Lower leg skin (tissue), 3 donors: ENCODE measurements at regions not wholly inside any gene's neighbourhood (a gene's known extent, or its start where the extent isn't known, plus 50 kb on each side); places are given as distances from the start of the nearest gene placed in this dataset.

Experiments
- POLR2A ChIP-seq, 2 donors: fragments of 450-650 bp; IDR thresholded peaks; one replicate each; pipeline ENCODE4 v1.6.1; 2016 to 2017; ENCODE audit warnings: antibody characterized with exemption in 2 of 2, mild to moderate bottlenecking in 1 of 2, moderate library complexity in 1 of 2
- TF ChIP-seq, protein P1 (sequence below), 3 donors: fragments of 450-650 bp; IDR thresholded peaks; one replicate each; pipeline ENCODE4 v1.5.1; 2016; ENCODE audit warnings: antibody characterized with exemption in 3 of 3, mild to moderate bottlenecking in 3 of 3, moderate library complexity in 2 of 3

DNA sequence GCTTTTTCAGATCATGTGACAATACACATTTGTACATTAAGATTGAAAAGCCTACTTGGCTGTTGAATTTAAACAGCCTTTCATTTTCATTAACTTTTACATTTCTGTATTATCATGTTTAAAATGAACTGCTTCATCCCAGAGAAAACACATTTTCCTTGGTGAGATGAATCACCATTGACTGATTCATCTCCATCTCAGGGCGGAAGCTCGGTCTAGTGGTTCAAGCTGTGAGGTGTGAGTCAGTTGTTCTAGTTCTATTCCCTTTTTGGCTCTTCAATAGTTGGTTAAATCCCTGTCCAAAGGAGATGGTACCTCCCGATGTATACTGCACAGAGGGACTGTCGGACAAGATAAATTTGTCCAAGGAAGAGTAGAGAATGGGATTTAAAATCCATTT, 189.7 kb downstream of the ADCYAP1 start:
- TF ChIP-seq, protein P1, sequence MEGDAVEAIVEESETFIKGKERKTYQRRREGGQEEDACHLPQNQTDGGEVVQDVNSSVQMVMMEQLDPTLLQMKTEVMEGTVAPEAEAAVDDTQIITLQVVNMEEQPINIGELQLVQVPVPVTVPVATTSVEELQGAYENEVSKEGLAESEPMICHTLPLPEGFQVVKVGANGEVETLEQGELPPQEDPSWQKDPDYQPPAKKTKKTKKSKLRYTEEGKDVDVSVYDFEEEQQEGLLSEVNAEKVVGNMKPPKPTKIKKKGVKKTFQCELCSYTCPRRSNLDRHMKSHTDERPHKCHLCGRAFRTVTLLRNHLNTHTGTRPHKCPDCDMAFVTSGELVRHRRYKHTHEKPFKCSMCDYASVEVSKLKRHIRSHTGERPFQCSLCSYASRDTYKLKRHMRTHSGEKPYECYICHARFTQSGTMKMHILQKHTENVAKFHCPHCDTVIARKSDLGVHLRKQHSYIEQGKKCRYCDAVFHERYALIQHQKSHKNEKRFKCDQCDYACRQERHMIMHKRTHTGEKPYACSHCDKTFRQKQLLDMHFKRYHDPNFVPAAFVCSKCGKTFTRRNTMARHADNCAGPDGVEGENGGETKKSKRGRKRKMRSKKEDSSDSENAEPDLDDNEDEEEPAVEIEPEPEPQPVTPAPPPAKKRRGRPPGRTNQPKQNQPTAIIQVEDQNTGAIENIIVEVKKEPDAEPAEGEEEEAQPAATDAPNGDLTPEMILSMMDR (IDR thresholded peaks at IDR 0.05) = no peak
- TF ChIP-seq POLR2A (IDR thresholded peaks at IDR 0.05) = no peak
